MG63 (cell line): ENCODE measurements at regions not wholly inside any gene's neighbourhood (a gene's known extent, or its start where the extent isn't known, plus 50 kb on each side); places are given as distances from the start of the nearest gene placed in this dataset.
A peak's percentile ranks its signal among the peaks of the same experiment; 100 is the strongest.

Experiments
- DNase-seq: peaks from one replicate; pipeline ENCODE4 v3.0.0-alpha.2; 2020
- H3K27me3 ChIP-seq: fragments of 250-450 bp; sonication (Bioruptor Pico); 2 replicates; pipeline ENCODE4 v1.5.1; 2020; ENCODE audit warnings: mild to moderate bottlenecking, moderate library complexity
- H3K36me3 ChIP-seq: fragments of 250-450 bp; sonication (Bioruptor Pico); 2 replicates; pipeline ENCODE4 v1.5.1; 2020; ENCODE audit warnings: mild to moderate bottlenecking, moderate library complexity
- H3K4me3 ChIP-seq: fragments of 250-450 bp; sonication (Bioruptor Pico); 2 replicates; pipeline ENCODE4 v1.5.1; 2020; ENCODE audit warnings: mild to moderate bottlenecking, moderate library complexity
- H3K9me3 ChIP-seq: fragments of 250-450 bp; sonication (Bioruptor Pico); 2 replicates; pipeline ENCODE4 v1.5.1; 2020; ENCODE audit warnings: mild to moderate bottlenecking, moderate library complexity

DNA sequence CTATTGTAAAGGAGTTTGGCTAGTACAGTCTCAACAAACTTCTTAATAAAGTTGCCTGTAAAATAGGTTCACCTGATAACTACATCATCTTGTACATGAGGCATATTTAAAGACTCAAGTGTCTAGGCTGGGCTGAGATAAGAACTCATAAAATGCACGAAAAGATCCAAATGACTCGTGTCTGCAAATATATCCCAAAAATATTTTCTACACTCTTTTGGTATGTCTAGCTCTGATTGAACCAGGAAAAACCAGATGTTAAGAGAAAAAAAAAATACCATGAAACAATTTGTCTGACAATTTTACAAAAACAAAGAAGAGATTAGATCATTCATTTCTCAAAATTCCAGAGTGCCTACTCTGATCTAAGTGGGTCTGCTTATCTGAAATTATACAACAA, 166.9 kb upstream of the OSR1 start:
- DNase-seq: no peak
- Histone ChIP-seq H3K36me3 (no peaks in the 10 kb centered on the region), H3K9me3 (no peaks in the 10 kb centered on the region), H3K4me3 (no peak overlapping the region), H3K27me3 (no peaks in the 10 kb centered on the region)

DNA sequence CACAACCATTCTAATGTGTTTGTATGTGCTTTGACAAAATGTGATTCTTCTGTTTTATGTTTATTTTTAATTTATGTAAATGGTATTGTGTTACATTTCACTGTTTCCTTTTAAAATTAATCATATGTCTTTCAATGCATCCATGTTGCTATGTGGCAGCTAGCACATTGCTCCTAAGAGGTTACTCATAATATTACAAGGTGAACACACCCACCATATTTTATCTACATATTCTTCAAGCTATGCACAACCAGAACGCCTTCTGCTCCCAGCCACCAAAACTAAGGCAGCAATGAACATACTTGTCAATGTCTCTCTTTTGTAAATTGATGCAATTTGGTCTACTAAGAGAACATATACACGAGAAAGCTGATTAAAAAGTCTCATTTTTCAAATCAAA, 160.6 kb upstream of the OSR1 start:
- H3K4me3 ChIP-seq: no peak overlapping the region
- DNase-seq: no peak
- no peaks in the 10 kb centered on the region for H3K9me3 ChIP-seq
- no peaks in the 10 kb centered on the region for H3K27me3 ChIP-seq
- no peaks in the 10 kb centered on the region for H3K36me3 ChIP-seq

GRCh38 chr2:19507137-19507536, 148.7 kb upstream of the OSR1 start:
- DNase-seq: no peak
- H3K27me3 ChIP-seq: 0 out of 2 replicates have a peak, but pooled peaks cover 4% of the 10 kb centered on the region
- H3K4me3 ChIP-seq: no peak overlapping the region
- H3K36me3 ChIP-seq: no peaks in the 10 kb centered on the region
- no peaks in the 10 kb centered on the region for H3K9me3 ChIP-seq

DNA sequence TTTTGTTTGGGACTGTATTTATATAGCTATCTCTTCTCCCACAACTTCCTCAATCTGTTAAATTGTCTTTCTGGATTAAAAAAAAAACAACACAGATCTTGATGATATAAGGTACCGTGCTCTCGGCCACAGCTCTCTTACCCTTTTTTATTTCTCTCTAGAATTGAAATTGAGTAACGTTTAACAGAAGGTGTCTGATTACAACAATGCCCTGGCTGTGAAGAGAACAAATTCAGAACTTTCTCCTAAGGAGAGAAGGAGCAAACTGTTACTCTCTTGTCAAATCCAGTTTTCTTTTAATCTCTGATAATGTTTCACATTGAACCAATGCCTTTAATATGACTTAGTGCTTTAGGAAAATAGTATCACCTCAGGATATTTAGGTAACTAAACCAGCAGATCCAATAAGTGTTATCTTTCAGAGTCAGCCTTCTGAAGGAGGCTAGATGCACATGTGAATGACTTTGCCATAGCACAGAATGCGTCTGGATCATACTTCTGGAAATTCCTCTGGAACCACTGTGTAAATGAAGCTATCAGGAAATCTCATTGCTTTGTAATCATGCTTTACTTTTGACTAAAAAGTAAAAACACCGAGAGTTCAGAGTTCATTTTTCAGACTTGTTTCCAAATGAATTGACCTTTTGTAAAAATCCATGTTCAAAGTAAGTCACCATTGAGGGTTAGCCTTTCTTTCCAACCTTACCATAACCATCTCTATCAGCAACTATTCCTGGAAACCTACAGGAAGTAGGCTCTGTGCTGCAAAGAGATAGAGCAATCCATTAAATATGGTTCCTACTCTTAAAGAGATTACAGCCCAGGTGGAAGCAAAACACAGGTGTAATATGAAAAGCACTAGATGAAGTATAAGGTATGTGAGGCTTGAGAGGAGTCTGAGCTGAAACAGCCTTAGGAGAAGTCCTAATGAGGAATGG, 147.0 kb upstream of the OSR1 start:
- Histone ChIP-seq H3K36me3 (no peaks in the 10 kb centered on the region), H3K9me3 (no peaks in the 10 kb centered on the region), H3K4me3 (no peak overlapping the region), H3K27me3 (0 out of 2 replicates have a peak, but pooled peaks cover 4% of the 10 kb centered on the region)
- DNase-seq: no peak

GRCh38 chr2:19504400-19505198, 146.2 kb upstream of the OSR1 start:
- Histone ChIP-seq H3K4me3 (no peak overlapping the region), H3K36me3 (no peaks in the 10 kb centered on the region), H3K9me3 (no peaks in the 10 kb centered on the region), H3K27me3 (0 out of 2 replicates have a peak, but pooled peaks cover 4% of the 10 kb centered on the region)
- DNase-seq: no peak

DNA sequence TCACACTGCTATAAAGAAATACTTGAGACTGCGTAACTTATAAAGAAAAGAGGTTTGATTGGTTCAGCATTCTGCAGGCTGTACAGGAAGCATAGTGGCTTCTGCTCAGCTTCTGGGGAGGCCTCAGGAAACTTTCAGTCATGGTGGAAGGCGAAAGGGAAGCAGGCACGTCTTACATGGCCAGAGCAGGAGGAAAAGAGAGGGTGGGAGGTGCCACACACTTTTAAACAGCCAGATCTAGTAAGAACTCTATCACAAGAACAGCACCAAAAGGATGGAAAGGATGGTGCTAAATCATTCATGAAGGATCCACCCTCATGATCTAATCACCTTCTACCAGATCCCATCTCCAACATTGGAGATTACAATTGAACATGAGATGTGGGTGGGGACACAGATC, 145.5 kb upstream of the OSR1 start:
- H3K4me3 ChIP-seq: no peak overlapping the region
- no peaks in the 10 kb centered on the region for H3K9me3 ChIP-seq
- no peaks in the 10 kb centered on the region for H3K36me3 ChIP-seq
- H3K27me3 ChIP-seq: no peaks in the 10 kb centered on the region
- DNase-seq: no peak

GRCh38 chr2:19503406-19503805, 145.0 kb upstream of the OSR1 start:
- Histone ChIP-seq H3K4me3 (no peak overlapping the region), H3K36me3 (no peaks in the 10 kb centered on the region), H3K27me3 (no peaks in the 10 kb centered on the region), H3K9me3 (no peaks in the 10 kb centered on the region)
- DNase-seq: no peak

DNA sequence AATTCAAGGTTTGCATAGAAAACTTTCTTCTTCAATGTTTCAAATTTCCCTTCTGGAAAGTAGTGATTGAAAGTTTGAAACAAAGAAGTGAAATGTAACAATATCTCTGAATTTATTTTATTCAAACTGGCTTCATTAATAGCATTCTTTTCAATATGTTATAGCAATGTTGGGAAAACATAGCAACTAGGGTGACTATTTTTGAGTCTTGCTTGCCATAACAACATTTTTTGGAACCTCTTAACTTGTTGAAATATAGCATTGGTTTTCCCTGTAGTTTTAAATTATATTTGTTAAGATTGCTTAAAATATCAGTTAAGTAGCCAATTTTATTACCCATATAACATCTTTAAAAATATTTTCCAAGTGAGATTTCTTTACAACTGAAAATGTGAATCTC, 141.7 kb upstream of the OSR1 start:
- Histone ChIP-seq H3K27me3 (no peaks in the 10 kb centered on the region), H3K9me3 (no peaks in the 10 kb centered on the region), H3K4me3 (no peak overlapping the region), H3K36me3 (no peaks in the 10 kb centered on the region)
- no peak for DNase-seq

GRCh38 chr2:19496646-19497045, 138.2 kb upstream of the OSR1 start:
- Histone ChIP-seq H3K27me3 (no peaks in the 10 kb centered on the region), H3K4me3 (no peak overlapping the region), H3K36me3 (no peaks in the 10 kb centered on the region), H3K9me3 (no peaks in the 10 kb centered on the region)
- DNase-seq: no peak

GRCh38 chr2:19494241-19494640, 135.8 kb upstream of the OSR1 start:
- Histone ChIP-seq H3K9me3 (no peaks in the 10 kb centered on the region), H3K4me3 (no peak overlapping the region), H3K27me3 (no peaks in the 10 kb centered on the region), H3K36me3 (no peaks in the 10 kb centered on the region)
- no peak for DNase-seq

GRCh38 chr2:19491796-19492195, 133.4 kb upstream of the OSR1 start:
- Histone ChIP-seq H3K9me3 (no peaks in the 10 kb centered on the region), H3K27me3 (no peaks in the 10 kb centered on the region), H3K4me3 (no peak overlapping the region), H3K36me3 (no peaks in the 10 kb centered on the region)
- DNase-seq: no peak

DNA sequence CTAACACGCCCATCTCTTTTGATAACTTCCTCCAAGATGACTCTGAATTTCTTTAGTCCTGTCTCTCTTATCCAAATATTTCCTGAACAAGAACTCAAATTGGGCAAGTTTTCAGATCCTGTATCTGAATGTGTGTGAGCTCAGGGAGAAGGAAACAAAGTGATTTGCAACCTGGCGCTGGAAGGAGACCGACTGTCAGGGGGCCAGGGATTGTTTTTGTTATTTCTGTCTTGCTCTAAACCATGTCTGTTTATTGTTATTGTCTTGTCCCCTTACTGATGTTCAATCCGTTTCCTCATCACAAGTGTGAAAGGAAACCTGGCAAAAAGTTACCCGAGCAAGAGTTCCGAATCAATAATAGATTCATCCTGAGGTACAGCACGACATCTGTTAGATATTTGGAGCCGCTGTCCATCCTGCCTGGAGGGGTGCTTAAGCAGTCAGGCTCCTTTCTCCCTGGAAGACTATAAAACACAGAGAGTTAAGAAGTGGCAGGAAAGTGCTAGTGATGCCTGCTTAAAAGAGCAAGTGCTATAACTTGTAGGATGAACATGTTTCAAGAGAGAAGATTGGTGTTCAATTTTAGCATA, 132.5 kb upstream of the OSR1 start:
- no peak for DNase-seq
- H3K36me3 ChIP-seq: no peaks in the 10 kb centered on the region

DNA sequence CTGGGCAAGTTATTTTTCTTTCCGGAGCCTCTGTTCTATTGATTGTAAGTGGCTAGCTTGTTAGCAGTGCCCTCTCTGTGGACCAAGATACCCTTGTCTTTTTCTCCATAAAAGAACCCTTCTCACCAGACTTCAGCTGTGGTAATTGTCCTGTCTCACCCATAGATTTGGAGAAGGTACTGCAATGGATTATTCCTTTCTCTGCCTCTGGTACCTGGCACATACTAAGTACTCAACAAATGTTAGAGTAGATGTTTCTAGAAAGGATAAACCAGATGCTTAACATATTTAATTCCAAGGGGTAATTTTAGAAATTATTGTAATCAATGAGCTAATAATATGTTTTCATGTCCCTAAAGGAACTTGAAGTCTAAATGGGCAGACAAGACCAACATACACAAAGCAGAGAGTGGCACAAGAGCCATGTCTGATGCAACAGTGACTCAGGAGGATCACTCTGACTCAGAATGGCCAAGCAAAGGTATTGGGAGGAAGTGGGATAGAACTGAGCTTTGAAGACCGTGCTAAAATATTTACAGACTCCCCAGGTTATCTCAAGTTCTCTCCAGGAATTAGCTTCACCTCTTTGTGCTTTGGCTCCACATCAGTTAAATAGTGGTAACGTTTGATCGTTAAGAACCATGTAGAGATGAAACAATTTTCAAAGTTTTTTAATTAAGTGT, 129.7 kb upstream of the OSR1 start:
- no peaks in the 10 kb centered on the region for H3K9me3 ChIP-seq
- no peaks in the 10 kb centered on the region for H3K27me3 ChIP-seq
- DNase-seq: peak; percentile 62
- no peaks in the 10 kb centered on the region for H3K36me3 ChIP-seq
- no peak overlapping the region for H3K4me3 ChIP-seq

More for the DNA sequence above, 132.5 kb upstream of the OSR1 start:
- Histone ChIP-seq H3K27me3 (no peaks in the 10 kb centered on the region), H3K9me3 (no peaks in the 10 kb centered on the region), H3K4me3 (no peak overlapping the region)

DNA sequence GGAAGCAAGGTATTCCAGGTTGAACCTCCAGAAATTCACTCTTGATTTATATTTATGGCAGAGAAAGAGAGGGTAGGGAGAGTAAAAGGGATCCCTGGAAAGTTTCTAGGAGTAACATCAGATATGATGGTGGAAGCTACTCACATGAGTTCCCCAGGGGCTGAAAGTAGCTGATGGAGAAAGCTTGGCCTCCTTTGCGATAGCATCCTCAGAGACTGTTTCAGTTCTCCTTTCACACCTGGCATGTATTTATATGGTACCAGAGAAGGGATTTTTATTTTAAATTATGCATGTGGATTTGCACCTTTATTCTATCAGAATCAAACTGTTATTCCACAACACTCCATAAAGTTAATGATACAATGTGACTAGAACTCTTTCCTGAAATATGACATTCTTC, 126.3 kb upstream of the OSR1 start:
- H3K4me3 ChIP-seq: no peak overlapping the region
- no peak for DNase-seq

DNA sequence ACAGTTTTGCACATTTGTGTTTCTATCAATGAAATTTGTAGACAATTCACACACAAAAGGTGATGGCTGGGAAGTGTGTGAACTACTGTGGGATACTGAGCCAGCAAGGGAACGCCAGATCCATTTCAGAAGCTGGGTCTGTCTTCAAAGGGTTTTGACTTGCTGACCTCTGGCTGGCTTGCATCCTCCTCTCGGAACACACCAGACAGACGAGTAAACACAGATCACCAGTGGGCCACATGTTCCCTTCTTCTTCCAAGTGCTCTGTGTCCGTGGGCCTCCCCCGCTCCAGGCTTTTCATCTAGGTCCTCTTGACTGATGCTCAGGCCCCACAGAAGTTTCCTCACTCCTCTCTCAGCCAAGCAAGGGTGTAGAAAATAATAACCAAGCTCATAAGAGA, 122.2 kb upstream of the OSR1 start:
- no peaks in the 10 kb centered on the region for H3K36me3 ChIP-seq
- no peaks in the 10 kb centered on the region; the same call in 1 of the 2 replicates for H3K9me3 ChIP-seq
- H3K27me3 ChIP-seq: no peaks in the 10 kb centered on the region
- H3K4me3 ChIP-seq: no peak overlapping the region
- DNase-seq: no peak

More for the DNA sequence above, 126.3 kb upstream of the OSR1 start:
- H3K9me3 ChIP-seq: no peaks in the 10 kb centered on the region
- no peaks in the 10 kb centered on the region for H3K27me3 ChIP-seq
- no peaks in the 10 kb centered on the region for H3K36me3 ChIP-seq

- Histone ChIP-seq H3K27me3 (no peaks in the 10 kb centered on the region), H3K4me3 (no peak overlapping the region), H3K9me3 (no peaks in the 10 kb centered on the region; the same call in 1 of the 2 replicates), H3K36me3 (no peaks in the 10 kb centered on the region)
- DNase-seq: no peak
Observed at GRCh38 chr2:19479666-19480065, 121.2 kb upstream of the OSR1 start.

DNA sequence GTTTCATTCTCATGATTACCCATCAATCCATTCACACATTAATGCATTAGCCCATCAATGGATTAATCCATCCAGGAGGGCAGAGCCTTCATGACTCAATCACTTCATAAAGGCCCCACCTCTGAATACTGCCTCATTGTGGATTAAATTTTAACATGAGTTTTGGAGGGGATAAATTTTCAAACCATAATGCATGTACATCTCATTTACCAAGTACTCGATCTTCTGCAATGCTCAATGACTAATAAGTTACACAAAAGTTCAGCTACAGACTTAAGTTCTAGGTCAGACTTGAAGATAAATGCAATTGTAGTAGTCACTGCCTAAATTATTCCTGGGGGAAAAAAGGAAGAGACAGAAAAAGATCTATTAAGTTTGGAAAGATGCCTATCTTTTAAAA, 120.0 kb upstream of the OSR1 start:
- Histone ChIP-seq H3K36me3 (no peaks in the 10 kb centered on the region), H3K27me3 (no peaks in the 10 kb centered on the region), H3K4me3 (no peak overlapping the region), H3K9me3 (no peaks in the 10 kb centered on the region; the same call in 1 of the 2 replicates)
- no peak for DNase-seq
